NCI-H128 (cell line): ENCODE measurements at regions not wholly inside any gene's neighbourhood (a gene's known extent, or its start where the extent isn't known, plus 50 kb on each side); places are given as distances from the start of the nearest gene placed in this dataset.

Source experiments
- DNase-seq: peaks from one replicate; lab custom pipeline; 2025; ENCODE audit not compliant: unreplicated experiment; lab: John Stamatoyannopoulos, UW

GRCh38 chr3:150040097-150040496 is 69.4 kb upstream of the PFN2 start:
- DNase-seq: no peak

- DNase-seq: no peak
Observed at GRCh38 chr3:150038830-150039229, 68.1 kb upstream of the PFN2 start.

- DNase-seq: no peak
Observed at GRCh38 chr3:150036780-150037179, 66.1 kb upstream of the PFN2 start.

DNA sequence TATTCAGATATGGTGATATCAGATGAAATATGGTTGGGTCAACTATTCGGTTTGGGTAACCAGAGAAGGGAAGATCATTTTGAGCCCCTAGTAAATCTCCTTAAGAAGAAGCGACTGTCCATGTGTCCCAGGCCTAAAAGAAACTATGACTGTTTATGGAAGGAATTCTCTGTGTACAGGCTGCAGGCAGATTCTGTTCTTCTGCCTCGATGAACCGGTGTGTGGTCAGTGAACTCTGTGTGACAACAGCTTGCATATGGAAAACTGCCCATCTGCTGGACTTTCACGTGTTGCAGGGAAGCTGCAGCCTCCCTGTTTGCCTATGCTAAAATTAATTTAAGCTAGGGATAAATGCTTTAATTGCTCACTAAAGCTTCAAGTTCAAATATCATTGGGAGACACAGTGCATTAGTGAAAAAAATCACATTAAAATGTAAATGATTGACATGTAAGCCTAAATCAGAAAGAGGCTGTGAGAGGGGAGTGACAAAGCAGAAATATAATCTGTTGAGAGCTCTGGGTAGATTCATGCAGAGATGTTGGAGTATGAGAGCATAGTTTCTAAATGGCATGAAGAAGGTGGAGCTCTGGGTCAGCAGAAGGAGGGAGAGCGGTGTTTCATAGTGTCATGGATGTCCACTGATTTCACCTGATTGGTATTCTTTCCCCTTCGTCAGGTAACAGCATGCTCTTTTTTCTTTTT is 65.4 kb upstream of the PFN2 start:
- DNase-seq: no peak

DNA sequence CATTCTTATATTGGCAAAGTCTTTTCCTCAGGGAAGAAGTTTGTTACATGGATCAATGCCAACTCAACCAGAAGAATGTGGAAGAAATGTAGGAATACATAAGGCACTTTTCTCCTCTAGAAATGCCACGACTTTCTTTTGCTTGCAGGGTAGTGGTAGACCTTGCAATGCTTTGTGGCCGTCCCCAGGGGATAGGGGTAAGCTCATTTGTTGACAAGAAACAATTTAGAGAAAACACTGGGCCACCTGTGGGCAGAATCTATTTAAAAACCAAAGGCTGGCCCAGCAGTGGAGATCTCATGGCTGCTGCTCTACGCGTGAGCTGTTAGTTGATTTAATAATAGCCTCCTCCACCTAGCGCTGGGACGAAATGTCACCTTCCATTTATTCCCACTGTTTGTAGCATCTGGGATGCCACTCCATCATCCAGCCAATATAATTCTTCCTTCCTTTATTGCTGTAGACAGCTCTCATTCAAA is 64.6 kb upstream of the PFN2 start:
- no peak for DNase-seq

- no peak for DNase-seq
Observed at GRCh38 chr3:150033721-150034120, 63.0 kb upstream of the PFN2 start.

DNA sequence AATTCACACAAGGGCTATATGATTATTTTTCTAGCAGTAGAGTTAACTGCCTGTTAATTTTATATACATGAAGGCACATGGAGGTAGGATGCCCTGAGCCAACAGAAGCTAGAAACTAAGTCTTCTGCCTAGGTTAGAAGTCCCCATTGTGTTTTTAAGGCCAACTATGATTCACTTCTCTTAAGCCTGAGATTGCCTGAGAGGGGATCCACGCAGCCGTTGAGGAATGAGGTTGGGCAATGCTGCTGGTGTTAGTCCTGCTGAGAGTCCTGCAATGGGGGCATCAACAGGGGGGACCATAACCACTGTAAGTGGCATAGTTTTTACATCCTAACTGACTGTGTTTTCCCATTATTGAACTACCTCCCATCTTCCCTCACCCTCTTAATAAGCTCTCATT is 60.1 kb upstream of the PFN2 start:
- no peak for DNase-seq

DNA sequence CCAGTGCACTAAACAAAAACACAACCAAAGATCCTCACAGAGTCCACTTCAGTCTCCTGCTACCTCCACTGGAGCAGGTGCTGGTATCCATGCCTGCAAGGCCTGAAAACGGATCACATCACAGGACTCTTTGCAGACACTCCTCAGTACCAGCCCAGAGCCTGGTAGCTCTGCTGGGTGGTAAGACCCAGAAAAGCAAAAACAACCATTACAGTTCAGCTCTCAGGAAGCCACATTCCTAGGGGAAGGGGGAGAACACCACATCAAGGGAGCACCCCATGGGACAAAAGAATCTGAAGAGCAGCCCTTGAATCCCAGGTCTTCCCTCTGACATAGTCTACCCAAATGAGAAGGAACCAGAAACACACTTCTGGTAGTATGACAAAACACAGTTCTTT is 52.5 kb upstream of the PFN2 start:
- DNase-seq: no peak

GRCh38 chr3:150022381-150023238 is 51.9 kb upstream of the PFN2 start:
- no peak for DNase-seq

DNA sequence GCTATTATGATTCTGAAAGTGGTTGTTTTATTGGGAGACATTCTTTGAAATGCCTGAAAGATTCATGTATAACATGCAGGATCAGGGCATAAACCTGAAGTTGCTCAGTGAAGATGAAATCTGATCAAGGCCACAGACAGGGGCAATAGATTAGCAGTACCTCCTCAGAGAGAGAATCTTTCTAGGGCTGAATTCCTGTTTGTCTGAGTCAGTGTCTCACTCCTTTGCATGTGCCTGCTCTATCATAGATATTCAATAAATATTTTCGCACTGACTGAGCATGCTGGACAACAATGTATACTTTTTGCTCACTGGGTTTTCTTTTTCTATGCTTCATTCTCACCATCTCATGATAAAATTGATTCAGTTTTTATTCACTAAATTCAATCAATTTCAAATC is 49.8 kb upstream of the PFN2 start:
- no peak for DNase-seq
